ENCODE measurements at regions not wholly inside any gene's neighbourhood (a gene's known extent, or its start where the extent isn't known, plus 50 kb on each side); places are given as distances from the start of the nearest gene placed in this dataset.

DNA sequence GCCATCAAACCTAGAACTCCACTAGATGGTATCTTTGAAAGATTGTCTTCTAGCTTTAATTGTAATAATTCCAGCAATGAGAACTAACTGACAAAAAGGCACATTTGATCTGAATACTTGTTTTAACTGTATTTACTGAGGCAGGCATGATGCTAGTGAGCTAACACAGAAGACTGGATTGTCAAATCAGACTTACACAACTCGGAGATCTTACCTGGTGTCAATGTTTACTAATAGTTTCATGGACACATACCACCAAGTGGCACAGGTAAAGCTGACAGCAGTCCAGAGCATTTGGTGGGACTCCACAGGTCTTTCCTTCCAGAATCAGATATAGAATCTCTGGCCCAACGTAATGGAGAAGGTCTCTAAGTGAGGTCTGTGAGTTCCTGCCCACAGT lies 229.9 kb upstream of the BOD1L1 start:
- Histone ChIP-seq H3K36me3 (no peaks in the 10 kb centered on the region), H3K27ac (peak overlapping the region; percentile 3 to 27 (median 17)), H3K4me1 (peaks cover 0 to 26% (median 7%) of the 10 kb centered on the region in 4 donors), H3K4me3 (no peak overlapping the region), H3K9me3 (no peaks in the 10 kb centered on the region), H3K27me3 (no peaks in the 10 kb centered on the region)
- intact Hi-C loops (cut with DNase I): no loop called here
- ATAC-seq: peak; percentile 37 to 60 (median 51)
- WGBS (ENCODE audit: insufficient coverage, low coverage, low lambda C conversion rate, missing lambda C conversion rate): 29% methylated on average over 2 of the region's 2 CpGs
- no peak for DNase-seq
- TF ChIP-seq, protein P1, sequence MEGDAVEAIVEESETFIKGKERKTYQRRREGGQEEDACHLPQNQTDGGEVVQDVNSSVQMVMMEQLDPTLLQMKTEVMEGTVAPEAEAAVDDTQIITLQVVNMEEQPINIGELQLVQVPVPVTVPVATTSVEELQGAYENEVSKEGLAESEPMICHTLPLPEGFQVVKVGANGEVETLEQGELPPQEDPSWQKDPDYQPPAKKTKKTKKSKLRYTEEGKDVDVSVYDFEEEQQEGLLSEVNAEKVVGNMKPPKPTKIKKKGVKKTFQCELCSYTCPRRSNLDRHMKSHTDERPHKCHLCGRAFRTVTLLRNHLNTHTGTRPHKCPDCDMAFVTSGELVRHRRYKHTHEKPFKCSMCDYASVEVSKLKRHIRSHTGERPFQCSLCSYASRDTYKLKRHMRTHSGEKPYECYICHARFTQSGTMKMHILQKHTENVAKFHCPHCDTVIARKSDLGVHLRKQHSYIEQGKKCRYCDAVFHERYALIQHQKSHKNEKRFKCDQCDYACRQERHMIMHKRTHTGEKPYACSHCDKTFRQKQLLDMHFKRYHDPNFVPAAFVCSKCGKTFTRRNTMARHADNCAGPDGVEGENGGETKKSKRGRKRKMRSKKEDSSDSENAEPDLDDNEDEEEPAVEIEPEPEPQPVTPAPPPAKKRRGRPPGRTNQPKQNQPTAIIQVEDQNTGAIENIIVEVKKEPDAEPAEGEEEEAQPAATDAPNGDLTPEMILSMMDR (IDR thresholded peaks at IDR 0.05): no peak
- TF ChIP-seq POLR2A (IDR thresholded peaks at IDR 0.05): no peak

DNA sequence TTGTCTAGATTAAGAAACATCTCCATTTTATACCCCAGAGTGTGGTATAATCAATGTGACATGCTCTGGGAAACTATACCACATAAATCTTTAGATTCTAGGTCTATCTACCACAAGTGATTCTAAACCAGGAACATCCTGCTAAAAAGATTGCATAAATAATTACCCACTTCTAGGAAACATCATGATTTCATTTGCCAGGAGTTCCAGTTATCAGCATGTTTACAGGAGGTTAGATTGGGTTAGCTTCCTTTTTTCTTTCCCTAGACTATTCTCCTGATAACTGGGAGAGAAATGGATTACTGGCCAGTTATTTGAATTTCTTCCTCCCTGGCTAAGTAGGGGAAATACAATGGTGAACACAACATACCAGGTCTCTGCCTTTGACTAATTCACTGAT lies 230.3 kb upstream of the BOD1L1 start:
- H3K36me3 ChIP-seq: no peaks in the 10 kb centered on the region
- H3K4me1 ChIP-seq: peaks cover 0 to 26% (median 7%) of the 10 kb centered on the region in 4 donors
- H3K27me3 ChIP-seq: no peaks in the 10 kb centered on the region
- H3K27ac ChIP-seq: peak overlapping the region; percentile 3 to 27 (median 17)
- ATAC-seq: peak; percentile 19 to 72 (median 50)
- H3K4me3 ChIP-seq: no peak overlapping the region
- TF ChIP-seq, protein P1 (IDR thresholded peaks at IDR 0.05): no peak
- no peak for TF ChIP-seq POLR2A (IDR thresholded peaks at IDR 0.05)
- H3K9me3 ChIP-seq: no peaks in the 10 kb centered on the region
- DNase-seq: no peak
- intact Hi-C loops (cut with DNase I): no loop called here

DNA sequence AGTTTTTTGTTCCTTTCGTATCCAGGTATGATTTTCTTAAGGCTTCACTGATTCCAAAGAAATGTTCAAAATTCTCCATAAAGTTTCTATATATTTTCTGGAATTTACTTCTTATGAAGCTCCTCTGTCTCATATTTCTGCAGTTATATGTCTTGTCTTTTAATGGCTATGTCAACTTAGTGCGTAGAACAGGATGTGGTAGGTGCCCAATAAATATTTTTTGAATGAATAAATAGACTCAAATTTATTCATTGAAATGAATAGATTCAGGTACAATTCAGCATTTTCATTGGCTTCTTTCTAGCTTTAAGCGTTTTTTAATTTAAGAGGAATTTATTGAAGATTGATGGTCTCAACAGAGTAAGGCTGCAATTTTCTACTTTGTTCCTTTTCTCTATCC lies 231.9 kb upstream of the BOD1L1 start:
- TF ChIP-seq POLR2A (IDR thresholded peaks at IDR 0.05): no peak
- TF ChIP-seq, protein P1 (IDR thresholded peaks at IDR 0.05): no peak
- Histone ChIP-seq H3K27me3 (no peaks in the 10 kb centered on the region), H3K36me3 (no peaks in the 10 kb centered on the region), H3K4me3 (no peak overlapping the region), H3K27ac (no peak overlapping the region), H3K4me1 (peaks cover 0 to 26% (median 7%) of the 10 kb centered on the region in 4 donors), H3K9me3 (no peaks in the 10 kb centered on the region)
- intact Hi-C loops (cut with DNase I): no loop called here
- ATAC-seq: no peak
- 85% methylated on average over 3 of the region's 3 CpGs for WGBS (ENCODE audit: insufficient coverage, low coverage, low lambda C conversion rate, missing lambda C conversion rate)
- DNase-seq: no peak

DNA sequence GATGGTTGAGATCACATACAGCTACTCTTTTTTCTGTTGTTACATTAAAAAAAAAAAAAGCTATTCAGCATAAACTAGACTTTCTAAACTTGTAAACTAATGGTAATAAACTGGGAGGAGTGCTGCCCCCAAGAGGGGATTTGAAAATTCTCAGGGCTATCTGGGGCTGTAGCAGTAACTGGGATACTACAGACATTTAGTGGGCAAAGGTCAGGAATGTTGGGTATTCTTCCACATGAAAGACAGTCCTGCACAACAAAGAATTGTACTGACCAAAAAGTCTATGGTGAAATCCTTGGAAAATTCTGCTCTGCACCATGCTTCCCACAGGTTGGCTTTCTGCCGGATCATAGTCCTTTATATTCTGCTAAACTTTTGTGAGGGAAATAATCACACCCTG lies 232.6 kb upstream of the BOD1L1 start:
- H3K4me3 ChIP-seq: no peak overlapping the region
- H3K4me1 ChIP-seq: peaks cover 0 to 26% (median 7%) of the 10 kb centered on the region in 4 donors
- H3K36me3 ChIP-seq: no peaks in the 10 kb centered on the region
- intact Hi-C loops (cut with DNase I): no loop called here
- H3K27ac ChIP-seq: no peak overlapping the region
- no peaks in the 10 kb centered on the region for H3K9me3 ChIP-seq
- TF ChIP-seq, protein P1 (IDR thresholded peaks at IDR 0.05): peak in 1 of 4 donors; percentile 15
- no peak for TF ChIP-seq POLR2A (IDR thresholded peaks at IDR 0.05)
- ATAC-seq (peak in 2 of 4 donors; percentile 10 to 20), DNase-seq (no peak)
- 56% methylated on average over 1 of the region's 1 CpG for WGBS (ENCODE audit: insufficient coverage, low coverage, low lambda C conversion rate, missing lambda C conversion rate)
- no peaks in the 10 kb centered on the region for H3K27me3 ChIP-seq
